ENCODE measurements at regions not wholly inside any gene's neighbourhood (a gene's known extent, or its start where the extent isn't known, plus 50 kb on each side); places are given as distances from the start of the nearest gene placed in this dataset.
A peak's percentile ranks its signal among the peaks of the same experiment; 100 is the strongest.

DNA sequence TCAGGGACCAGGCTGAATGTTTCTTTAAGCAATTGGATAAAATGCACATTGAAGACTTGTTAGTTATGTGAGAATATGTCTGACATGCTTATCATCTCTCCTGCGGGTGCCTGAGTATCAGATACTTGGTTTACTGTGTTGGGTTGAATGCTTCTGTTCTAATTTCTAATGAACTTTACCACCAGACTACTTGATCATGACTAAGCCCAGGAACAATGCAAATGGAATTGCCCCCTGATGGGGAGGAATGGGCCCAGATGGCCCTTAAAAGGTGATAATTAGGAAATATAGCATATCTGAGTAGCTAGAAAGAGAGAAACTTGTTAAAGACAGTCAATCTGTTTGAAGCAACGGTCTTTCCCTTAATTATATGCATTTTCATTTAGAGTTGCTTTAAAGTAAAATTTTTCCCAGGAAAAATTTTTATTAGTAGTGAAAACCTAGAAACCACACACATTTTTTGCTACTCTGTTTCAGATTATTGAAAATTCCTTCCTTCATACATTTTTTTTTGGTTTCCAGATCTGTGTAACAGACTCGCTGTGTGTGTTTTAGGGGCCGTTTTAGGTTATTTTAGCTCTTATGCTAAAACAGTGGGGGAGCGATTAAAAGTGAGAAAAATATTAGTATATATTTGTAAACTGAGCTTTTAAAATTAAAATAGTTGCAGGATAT lies 186.6 kb downstream of the TM9SF2 start (continued):
- TF ChIP-seq, protein P1, sequence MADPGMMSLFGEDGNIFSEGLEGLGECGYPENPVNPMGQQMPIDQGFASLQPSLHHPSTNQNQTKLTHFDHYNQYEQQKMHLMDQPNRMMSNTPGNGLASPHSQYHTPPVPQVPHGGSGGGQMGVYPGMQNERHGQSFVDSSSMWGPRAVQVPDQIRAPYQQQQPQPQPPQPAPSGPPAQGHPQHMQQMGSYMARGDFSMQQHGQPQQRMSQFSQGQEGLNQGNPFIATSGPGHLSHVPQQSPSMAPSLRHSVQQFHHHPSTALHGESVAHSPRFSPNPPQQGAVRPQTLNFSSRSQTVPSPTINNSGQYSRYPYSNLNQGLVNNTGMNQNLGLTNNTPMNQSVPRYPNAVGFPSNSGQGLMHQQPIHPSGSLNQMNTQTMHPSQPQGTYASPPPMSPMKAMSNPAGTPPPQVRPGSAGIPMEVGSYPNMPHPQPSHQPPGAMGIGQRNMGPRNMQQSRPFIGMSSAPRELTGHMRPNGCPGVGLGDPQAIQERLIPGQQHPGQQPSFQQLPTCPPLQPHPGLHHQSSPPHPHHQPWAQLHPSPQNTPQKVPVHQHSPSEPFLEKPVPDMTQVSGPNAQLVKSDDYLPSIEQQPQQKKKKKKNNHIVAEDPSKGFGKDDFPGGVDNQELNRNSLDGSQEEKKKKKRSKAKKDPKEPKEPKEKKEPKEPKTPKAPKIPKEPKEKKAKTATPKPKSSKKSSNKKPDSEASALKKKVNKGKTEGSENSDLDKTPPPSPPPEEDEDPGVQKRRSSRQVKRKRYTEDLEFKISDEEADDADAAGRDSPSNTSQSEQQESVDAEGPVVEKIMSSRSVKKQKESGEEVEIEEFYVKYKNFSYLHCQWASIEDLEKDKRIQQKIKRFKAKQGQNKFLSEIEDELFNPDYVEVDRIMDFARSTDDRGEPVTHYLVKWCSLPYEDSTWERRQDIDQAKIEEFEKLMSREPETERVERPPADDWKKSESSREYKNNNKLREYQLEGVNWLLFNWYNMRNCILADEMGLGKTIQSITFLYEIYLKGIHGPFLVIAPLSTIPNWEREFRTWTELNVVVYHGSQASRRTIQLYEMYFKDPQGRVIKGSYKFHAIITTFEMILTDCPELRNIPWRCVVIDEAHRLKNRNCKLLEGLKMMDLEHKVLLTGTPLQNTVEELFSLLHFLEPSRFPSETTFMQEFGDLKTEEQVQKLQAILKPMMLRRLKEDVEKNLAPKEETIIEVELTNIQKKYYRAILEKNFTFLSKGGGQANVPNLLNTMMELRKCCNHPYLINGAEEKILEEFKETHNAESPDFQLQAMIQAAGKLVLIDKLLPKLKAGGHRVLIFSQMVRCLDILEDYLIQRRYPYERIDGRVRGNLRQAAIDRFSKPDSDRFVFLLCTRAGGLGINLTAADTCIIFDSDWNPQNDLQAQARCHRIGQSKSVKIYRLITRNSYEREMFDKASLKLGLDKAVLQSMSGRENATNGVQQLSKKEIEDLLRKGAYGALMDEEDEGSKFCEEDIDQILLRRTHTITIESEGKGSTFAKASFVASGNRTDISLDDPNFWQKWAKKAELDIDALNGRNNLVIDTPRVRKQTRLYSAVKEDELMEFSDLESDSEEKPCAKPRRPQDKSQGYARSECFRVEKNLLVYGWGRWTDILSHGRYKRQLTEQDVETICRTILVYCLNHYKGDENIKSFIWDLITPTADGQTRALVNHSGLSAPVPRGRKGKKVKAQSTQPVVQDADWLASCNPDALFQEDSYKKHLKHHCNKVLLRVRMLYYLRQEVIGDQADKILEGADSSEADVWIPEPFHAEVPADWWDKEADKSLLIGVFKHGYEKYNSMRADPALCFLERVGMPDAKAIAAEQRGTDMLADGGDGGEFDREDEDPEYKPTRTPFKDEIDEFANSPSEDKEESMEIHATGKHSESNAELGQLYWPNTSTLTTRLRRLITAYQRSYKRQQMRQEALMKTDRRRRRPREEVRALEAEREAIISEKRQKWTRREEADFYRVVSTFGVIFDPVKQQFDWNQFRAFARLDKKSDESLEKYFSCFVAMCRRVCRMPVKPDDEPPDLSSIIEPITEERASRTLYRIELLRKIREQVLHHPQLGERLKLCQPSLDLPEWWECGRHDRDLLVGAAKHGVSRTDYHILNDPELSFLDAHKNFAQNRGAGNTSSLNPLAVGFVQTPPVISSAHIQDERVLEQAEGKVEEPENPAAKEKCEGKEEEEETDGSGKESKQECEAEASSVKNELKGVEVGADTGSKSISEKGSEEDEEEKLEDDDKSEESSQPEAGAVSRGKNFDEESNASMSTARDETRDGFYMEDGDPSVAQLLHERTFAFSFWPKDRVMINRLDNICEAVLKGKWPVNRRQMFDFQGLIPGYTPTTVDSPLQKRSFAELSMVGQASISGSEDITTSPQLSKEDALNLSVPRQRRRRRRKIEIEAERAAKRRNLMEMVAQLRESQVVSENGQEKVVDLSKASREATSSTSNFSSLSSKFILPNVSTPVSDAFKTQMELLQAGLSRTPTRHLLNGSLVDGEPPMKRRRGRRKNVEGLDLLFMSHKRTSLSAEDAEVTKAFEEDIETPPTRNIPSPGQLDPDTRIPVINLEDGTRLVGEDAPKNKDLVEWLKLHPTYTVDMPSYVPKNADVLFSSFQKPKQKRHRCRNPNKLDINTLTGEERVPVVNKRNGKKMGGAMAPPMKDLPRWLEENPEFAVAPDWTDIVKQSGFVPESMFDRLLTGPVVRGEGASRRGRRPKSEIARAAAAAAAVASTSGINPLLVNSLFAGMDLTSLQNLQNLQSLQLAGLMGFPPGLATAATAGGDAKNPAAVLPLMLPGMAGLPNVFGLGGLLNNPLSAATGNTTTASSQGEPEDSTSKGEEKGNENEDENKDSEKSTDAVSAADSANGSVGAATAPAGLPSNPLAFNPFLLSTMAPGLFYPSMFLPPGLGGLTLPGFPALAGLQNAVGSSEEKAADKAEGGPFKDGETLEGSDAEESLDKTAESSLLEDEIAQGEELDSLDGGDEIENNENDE (IDR thresholded peaks at IDR 0.05; ENCODE audit: insufficient replicate concordance, low read length) = peak; percentile 92
- TF ChIP-seq TEAD4 (IDR thresholded peaks at IDR 0.05; ENCODE audit: low read depth, low read length) (peak; percentile 98), SUZ12 (IDR thresholded peaks at IDR 0.05; ENCODE audit: low read length) (no peak), RAD21 (IDR thresholded peaks at IDR 0.05 in 1 of 2, conservative IDR thresholded peaks at IDR 0.05 in 1 of 2; ENCODE audit: low read depth in 2 of 2, low read length in 2 of 2) (no peak), SIX5 (IDR thresholded peaks at IDR 0.05; ENCODE audit: low read depth, low read length) (no peak), RBBP5 (IDR thresholded peaks at IDR 0.05; ENCODE audit: borderline replicate concordance, low read depth, low read length) (no peak), BCL11A (IDR thresholded peaks at IDR 0.05; ENCODE audit: low read depth in 2 of 2, low read length in 2 of 2) (peak; percentile 51 to 92)
- TF ChIP-seq, protein P2, sequence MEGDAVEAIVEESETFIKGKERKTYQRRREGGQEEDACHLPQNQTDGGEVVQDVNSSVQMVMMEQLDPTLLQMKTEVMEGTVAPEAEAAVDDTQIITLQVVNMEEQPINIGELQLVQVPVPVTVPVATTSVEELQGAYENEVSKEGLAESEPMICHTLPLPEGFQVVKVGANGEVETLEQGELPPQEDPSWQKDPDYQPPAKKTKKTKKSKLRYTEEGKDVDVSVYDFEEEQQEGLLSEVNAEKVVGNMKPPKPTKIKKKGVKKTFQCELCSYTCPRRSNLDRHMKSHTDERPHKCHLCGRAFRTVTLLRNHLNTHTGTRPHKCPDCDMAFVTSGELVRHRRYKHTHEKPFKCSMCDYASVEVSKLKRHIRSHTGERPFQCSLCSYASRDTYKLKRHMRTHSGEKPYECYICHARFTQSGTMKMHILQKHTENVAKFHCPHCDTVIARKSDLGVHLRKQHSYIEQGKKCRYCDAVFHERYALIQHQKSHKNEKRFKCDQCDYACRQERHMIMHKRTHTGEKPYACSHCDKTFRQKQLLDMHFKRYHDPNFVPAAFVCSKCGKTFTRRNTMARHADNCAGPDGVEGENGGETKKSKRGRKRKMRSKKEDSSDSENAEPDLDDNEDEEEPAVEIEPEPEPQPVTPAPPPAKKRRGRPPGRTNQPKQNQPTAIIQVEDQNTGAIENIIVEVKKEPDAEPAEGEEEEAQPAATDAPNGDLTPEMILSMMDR (IDR thresholded peaks at IDR 0.05; ENCODE audit: control extremely low read depth in 1 of 3, insufficient read depth in 1 of 3, low read depth in 1 of 3, low read length in 3 of 3) = no peak

Measured in H1 (cell line).